ENCODE measurements at regions not wholly inside any gene's neighbourhood (a gene's known extent, or its start where the extent isn't known, plus 50 kb on each side); places are given as distances from the start of the nearest gene placed in this dataset.
"Not testable (repeated sequence)": the region's sequence is repeated elsewhere in the genome, so short reads cannot be mapped to it uniquely, and the experiment has no call there.

DNA sequence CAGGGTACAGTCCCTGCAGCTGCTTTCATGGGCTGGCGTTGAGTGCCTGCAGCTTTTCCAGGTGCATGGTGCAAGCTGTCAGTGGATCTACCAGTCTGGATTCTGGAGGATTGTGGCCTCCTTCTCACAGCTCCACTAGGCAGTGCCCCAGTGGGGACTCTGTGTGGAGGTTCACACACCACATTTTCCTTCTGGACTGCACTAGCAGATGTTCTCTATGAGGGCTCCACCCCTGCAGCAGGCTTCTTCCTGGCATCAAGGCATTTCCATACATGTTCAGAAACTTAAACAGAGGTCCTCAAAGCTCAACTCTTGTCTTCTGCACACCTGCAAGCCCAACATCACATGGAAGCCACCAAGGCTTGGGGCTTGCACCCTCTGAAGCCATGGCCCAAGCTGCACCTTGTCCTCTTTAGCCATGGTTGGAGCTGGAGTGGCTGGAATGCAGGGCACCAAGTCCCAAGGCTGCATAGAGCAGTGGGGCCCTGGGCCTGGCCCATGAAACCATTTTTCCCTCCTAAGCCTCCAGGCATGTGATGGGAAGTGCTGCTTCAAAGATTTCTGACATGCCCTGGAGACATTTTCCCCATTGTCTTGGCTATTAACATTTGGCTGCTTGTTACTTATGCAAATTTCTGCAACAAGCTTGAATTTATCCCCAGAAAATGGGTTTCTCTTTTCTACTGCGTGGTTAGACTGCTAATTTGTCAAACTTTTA lies 250.2 kb upstream of the COPS8 start:
- no peak for DNase-seq

DNA sequence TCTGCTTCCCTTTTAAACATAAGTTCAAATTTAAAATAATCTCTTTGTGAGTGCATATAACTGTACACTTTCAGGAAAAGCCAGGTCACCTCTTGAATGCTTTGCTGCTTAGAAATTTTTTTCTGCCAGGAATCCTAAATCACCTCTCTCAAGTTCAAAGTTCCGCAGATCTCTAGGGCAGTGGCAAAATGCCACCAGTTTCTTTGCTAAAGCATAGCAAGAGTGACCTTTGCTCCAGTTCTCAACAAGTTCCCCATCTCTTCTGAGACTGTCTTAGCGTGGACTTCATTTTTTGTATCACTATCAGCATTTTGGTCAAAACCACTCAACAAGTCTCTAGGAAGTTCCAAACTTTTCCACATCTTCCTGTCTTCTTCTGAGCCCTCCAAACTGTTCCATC lies 249.7 kb upstream of the COPS8 start:
- not testable (repeated sequence) for DNase-seq

DNA sequence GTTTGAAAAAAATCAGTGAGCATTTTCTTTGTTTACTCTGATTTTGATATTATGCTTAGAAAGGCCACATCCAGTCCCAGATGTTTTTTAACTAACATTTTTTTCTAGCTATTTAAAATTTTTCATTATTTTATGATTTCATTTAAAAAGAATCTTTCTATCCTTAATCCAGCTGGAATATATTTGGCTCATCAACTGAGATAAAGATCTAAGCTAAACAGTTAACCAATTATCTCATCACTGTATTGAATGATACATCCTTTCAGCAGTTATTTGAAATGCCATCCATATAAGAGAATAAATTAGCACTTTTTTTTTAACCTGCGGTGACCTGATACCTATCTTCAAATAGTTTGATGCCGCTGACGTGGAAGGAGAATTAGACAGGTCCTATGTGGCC lies 245.5 kb upstream of the COPS8 start:
- no peak for DNase-seq

- no peak for DNase-seq
Observed at GRCh38 chr2:236840857-236841256, 244.8 kb upstream of the COPS8 start.

DNA sequence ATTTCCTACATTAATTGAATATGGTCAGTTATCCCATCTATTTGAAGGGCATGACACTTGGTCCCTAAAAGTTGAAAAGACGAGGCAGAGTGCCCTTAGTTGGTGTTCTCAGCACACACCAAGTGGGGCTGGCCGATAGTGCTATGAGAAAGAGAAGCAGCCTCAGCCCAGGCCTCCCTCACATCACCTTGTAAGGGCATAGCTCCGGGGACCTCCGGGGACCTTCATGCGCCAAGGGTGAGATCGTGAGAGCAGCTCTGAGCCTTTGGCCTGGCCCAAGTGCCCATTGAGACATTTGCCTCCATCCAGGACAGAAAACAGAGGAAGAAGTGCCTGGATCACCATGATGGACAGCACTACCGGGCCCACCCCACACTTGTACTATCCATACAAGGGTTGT lies 244.3 kb upstream of the COPS8 start:
- DNase-seq: no peak

DNA sequence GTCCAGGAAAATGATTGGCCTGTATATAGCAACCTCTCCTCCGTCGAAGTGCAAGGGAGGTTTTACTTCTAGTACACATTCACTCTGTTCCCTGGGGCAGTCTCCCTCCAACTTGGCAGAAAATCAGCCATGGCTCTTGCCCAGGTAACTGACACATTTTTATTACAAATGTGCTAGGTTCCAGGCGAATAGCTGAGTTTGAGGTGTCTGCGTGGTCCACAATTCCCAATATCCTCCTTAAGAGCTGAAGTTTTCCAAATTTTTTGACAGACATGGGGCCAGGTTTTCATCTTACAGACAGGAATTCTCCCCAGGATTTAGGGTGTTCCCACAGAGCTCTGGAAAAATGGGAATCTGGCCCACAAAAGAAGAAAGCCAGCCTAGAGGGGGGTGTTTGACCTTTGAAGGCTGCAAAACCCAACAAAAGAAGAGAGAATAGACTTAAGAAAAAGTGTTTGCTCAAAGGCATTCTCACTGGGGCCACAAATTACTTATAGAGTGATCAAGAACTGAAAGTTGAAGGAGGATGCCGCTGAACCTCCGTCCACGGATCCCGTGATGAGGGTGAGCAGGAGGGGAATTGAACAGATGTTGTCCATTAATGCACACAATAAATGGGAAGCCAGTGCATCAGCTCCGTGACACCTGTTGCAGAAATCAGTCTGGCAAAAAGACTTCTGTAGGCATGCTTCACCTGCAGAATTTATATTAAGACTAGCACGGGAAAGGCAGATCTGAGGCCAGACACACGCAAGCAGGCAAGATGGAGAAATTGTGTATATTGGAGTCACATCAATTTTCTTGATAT lies 242.3 kb upstream of the COPS8 start:
- DNase-seq: no peak

GRCh38 chr2:236844711-236845110 lies 241.0 kb upstream of the COPS8 start:
- no peak for DNase-seq

DNA sequence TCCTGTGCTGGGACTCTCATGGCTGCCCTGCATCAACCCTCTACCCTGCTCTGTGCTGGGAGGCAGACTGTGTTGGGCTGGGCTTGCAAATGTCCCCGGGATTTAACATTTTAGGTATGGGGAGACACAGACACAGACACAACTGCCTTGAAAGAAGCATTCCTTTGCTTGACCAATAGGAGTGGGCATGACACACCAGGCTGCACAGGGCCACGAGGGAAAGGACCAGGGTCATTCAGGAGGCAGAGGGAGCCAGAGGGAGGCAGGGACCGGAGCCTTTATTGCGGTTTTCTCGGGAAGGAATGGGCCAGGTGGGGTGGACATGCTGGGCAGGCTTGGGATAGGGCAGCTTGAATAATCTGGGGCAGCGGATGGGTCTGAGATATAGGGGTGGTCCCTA lies 238.7 kb upstream of the COPS8 start:
- no peak for DNase-seq

DNA sequence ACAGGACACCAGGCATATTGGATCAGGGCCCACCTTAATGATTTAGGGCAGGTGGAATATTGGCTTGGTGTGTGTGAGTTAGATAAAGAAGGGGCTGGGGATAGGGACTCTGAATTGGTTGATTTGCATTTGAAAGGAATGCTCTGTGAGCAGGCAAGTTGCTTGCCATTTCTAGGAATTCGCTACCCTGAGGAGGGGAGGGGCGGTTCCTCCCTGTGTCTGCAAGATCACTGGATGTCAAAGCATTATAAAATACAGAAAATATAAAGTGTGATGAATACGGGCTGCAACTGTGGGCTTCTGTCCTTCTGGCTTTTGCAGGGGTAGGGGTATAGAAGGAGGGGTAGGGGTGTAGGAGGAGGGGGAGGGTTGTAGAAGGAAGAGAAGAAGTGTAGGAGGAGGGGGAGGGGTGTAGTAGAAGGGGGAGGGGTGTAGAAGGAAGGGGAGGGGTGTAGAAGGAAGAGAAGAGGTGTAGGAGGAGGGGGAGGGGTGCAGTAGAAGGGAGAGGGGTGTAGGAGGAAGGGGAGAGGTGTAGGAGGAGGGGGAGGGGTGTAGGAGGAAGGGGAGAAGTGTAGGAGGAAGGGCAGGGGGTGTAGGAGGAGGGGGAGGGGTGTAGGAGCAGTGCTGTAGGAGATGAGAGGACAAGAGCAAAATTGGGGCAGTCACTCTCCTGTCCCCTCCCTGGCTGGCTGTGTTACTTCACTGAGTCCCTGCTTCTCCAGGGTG lies 238.0 kb upstream of the COPS8 start:
- no peak for DNase-seq

DNA sequence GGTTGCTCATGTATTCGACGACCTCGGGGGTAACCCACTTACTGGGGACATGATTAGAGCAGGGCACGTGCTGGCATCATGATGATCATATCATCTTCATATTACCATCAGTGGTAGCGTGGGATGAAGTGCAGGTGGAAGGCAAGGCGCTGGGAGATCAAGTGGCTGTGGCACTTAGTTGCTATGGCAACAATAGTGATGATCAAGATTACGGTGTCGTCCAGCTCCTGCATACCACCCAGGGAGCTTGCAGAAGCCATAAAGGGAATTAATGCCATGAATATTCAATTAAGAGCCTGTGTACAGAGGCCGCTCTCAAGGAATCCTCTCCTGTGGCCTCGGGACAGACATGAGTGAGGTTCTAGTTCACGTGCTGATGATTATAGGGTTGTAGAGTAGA lies 237.2 kb upstream of the COPS8 start:
- DNase-seq: no peak

DNA sequence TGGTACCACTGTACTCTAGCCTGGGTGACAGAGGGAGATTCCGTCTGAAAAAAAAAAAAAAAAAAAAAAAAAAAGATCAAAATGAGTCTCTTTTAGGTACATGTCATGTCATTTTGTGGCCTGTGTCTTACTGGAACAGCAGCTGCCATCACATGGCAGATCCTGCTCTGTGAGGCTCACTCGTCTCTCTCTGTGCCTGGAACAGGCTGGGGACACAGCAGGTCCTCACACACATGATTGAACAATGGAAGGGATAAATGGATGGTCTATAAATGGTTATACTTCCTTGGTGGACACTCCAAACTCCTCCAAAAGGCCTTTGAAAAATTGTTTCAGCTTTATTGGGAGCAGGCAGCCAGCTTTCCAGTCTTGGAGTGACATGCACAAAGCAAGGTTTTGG lies 236.2 kb upstream of the COPS8 start:
- no peak for DNase-seq

DNA sequence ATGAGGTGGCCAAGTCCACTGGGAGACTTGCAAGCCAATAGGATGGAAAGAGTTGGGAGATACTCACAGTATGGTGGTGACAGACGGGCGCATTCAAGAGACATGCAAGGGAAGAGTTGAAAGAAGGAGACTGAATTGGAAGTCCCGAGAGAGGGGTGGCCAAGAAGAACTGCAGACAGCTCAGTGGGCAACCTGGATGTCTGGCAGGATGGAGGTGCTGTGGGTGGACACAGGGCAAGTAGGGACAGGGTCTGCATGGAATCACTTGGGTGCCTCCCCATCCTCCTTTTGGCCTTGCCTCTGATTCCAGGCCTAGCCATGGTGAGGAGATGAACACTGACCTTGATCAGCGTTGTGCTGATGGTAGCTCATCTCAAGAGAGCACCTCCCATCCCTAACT lies 235.7 kb upstream of the COPS8 start:
- DNase-seq: no peak

- DNase-seq: no peak
Observed at GRCh38 chr2:236851187-236851586, 234.5 kb upstream of the COPS8 start.

GRCh38 chr2:236852100-236852976 lies 233.4 kb upstream of the COPS8 start:
- no peak for DNase-seq

DNA sequence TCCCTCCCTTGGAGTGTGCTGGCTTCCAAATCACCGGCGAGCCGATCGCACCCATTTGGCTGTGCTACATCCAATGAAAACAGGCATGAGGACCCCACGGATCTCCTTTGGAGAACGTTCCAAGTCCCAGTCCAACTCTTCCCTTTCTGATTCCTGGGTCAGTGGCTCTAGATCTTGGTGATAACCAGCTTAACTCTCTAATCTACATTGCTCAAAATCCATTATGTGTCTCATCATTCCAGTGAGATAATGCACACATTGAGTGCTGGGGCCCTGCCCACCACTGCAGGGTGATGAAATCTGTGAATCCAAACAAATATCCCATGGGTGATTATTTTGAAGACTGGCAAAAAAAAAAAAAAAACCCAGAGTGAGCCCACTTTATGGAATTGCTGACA lies 232.7 kb upstream of the COPS8 start:
- DNase-seq: no peak

DNA sequence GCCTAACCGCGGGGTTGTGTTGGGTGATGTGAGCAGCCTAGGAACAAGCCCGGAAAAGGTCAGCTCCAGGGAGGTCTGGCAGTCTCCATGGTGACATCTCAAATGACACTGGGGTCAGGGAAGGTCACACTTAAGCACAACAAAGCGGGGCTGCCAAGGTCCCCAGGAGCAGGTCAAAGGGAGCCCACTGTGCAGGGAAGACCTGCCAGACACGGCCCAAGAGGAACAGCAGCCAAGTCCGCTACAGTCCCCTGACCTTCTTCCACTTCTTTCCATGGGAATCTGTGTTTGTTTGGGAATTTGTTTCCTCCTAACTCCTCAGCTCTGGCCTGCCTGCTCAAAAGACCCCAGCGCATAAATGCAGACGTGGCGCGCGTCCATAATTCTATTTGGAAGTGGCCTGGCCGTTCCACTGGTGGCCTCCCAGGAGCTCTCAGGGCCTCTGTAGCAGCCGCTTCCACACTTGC lies 232.1 kb upstream of the COPS8 start:
- DNase-seq: no peak

GRCh38 chr2:236855176-236855865 lies 230.4 kb upstream of the COPS8 start:
- no peak for DNase-seq

- no peak for DNase-seq
Observed at GRCh38 chr2:236855866-236856847, 229.5 kb upstream of the COPS8 start.

DNA sequence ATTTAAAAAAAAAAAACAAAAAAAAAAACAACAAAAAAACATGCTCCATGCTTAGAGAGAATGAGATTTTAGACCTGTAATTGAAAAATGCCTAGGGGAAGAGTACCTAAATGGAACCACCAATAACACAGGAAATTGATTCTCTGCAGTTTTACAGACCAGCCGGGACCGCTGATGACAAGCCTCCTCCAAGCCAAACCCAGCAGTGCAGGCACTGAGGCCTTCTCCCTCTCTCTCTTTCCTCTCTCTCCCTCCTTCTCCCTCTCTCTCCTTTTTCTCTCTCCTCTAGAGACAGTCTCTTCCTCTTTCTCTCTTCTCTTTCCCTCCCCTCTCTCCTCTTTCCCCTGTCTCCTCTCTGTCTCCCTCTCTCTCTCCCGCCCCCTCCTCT lies 228.8 kb upstream of the COPS8 start:
- no peak for DNase-seq

GRCh38 chr2:236857246-236857645 lies 228.4 kb upstream of the COPS8 start:
- no peak for DNase-seq

DNA sequence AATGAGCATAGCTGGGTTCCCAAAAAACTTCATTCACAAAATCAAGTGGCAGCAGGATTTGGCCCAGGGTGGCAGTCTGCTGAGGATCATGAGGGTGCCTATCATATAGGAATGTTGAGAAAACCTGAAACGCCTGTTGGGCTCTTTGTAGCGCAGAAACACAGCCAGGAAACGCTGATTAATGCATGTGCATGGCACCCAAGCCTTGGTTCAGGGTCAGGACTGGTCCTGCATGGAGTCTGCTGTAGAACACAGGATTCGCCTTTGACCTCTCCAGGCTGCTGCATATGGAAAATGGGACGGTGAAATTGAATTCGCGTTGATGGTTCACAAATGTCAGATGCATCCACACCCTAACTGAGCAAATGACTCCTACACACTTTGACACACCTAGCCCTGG lies 227.9 kb upstream of the COPS8 start:
- no peak for DNase-seq

Measured in amniotic stem cell (primary cell).